Left colon (tissue), 2 donors: ENCODE measurements at regions not wholly inside any gene's neighbourhood (a gene's known extent, or its start where the extent isn't known, plus 50 kb on each side); places are given as distances from the start of the nearest gene placed in this dataset.
A peak's percentile ranks its signal among the peaks of the same experiment; 100 is the strongest.
"Not testable (repeated sequence)": the region's sequence is repeated elsewhere in the genome, so short reads cannot be mapped to it uniquely, and the experiment has no call there.

ENCODE experiments used
- ATAC-seq: fragments of 200-7000 bp; cut with Tn5 transposase; one replicate; pipeline ENCODE4 v1.9.1; 2020; ENCODE audit warnings: mild to moderate bottlenecking, moderate library complexity
- DNase-seq, 2 donors: peaks; one replicate each; pipeline ENCODE4 v3.0.0-alpha.2; 2020
- intact Hi-C, 2 donors: fragments of 100-400 bp; cut with DNase I in 1 of 2; cut with micrococcal nuclease in 1 of 2; formaldehyde crosslinking; loops; one replicate each; pipeline versions ENCODE4 v1.11.2 to v1.14.0; 2022; cut with DNase I, micrococcal nuclease
- donor health status: DM: no; HTN: no; CAD: no.
- donor health status: DM: yes; HTN: yes; CAD: no.

DNA sequence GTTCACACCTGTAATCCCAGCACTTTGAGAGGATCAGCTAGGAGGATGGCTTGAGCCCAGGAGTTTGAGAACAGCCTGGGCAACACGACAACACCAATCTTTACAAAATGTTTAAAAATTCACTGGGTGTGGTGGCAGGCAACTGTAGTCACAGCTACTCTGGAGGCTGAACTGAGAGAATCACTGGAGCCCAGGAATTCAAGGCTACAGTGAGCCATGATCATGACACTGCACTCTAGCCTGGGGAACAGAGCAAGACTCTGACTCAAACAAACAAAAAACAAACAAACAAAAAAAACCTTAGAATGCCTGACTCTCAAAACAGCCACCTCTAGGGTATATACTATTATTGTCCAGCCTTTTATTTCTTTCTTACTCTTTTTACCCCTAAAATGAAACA lies 56.5 kb upstream of the PAPSS2 start:
- intact Hi-C loops, result no loop called here
- ATAC-seq, result no peak

DNA sequence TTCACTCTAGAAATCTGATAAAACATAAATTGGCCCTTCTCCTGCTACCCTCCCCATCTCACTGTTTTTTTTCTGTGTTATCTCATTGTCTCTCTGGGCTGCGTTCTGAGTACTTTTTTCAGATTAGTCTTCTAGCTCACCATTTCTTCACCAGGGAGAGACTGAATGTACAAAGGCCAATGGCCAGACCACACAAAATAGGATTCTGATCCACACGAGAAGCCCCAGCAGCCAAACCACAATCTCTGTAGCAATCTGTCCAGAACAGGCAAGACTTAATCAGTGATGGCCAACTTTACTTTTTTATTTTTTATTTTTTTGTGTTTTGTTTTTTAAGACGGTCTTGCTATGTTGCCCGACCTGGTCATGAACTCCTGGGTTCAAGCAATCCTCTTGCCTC lies 55.9 kb upstream of the PAPSS2 start:
- DNase-seq (no peak), ATAC-seq (no peak)
- intact Hi-C loops, result no loop called here

More for the DNA sequence above, 56.5 kb upstream of the PAPSS2 start:
- DNase-seq, result no peak

- no peak for DNase-seq
- ATAC-seq, result peak; percentile 58
- intact Hi-C loops, result no loop called here
Measured at GRCh38 chr10:87605628-87606251, 53.9 kb upstream of the PAPSS2 start.

DNA sequence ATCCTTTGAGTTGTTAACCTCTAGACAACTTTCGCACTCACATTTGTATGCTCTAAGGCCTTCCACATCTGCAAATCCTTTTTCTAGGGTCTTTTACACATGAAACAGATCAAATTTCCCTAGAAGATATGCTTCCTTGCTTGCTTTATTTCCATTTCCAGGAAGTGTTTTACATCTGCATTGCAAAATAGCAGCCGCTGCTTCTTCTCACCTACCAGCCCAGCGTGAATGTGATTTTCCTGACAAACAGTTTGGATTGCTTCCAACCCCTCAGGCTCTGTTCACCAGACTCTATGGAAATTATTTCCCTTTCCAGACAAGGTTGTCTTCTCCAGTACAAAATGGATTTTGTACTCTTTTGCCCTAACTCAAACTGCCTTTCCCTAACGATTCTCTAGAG lies 50.9 kb upstream of the PAPSS2 start:
- ATAC-seq (no peak), DNase-seq (no peak)

GRCh38 chr10:87609563-87609962 lies 50.1 kb upstream of the PAPSS2 start:
- intact Hi-C loops, DNase-seq, ATAC-seq: not testable (repeated sequence)

More for the DNA sequence above, 50.9 kb upstream of the PAPSS2 start:
- intact Hi-C loops, result no loop called here
